C4-2B (cell line): ENCODE measurements at regions not wholly inside any gene's neighbourhood (a gene's known extent, or its start where the extent isn't known, plus 50 kb on each side); places are given as distances from the start of the nearest gene placed in this dataset.

Source experiments
- ZFX ChIP-seq: fragments of 450-650 bp; IDR thresholded peaks from 2 replicates; pipeline ENCODE4 v1.6.1; 2017
- TF ChIP-seq, protein P1 (sequence below): fragments of 450-650 bp; conservative IDR thresholded peaks from 2 replicates; pipeline ENCODE4 v1.5.1; 2017; ENCODE audit warnings: mild to moderate bottlenecking

GRCh38 chr12:105677672-105678071 is 347.2 kb downstream of the C12orf75 start:
- TF ChIP-seq, protein P1, sequence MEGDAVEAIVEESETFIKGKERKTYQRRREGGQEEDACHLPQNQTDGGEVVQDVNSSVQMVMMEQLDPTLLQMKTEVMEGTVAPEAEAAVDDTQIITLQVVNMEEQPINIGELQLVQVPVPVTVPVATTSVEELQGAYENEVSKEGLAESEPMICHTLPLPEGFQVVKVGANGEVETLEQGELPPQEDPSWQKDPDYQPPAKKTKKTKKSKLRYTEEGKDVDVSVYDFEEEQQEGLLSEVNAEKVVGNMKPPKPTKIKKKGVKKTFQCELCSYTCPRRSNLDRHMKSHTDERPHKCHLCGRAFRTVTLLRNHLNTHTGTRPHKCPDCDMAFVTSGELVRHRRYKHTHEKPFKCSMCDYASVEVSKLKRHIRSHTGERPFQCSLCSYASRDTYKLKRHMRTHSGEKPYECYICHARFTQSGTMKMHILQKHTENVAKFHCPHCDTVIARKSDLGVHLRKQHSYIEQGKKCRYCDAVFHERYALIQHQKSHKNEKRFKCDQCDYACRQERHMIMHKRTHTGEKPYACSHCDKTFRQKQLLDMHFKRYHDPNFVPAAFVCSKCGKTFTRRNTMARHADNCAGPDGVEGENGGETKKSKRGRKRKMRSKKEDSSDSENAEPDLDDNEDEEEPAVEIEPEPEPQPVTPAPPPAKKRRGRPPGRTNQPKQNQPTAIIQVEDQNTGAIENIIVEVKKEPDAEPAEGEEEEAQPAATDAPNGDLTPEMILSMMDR, result no peak
- TF ChIP-seq ZFX, result no peak
